ENCODE measurements at regions not wholly inside any gene's neighbourhood (a gene's known extent, or its start where the extent isn't known, plus 50 kb on each side); places are given as distances from the start of the nearest gene placed in this dataset.

DNA sequence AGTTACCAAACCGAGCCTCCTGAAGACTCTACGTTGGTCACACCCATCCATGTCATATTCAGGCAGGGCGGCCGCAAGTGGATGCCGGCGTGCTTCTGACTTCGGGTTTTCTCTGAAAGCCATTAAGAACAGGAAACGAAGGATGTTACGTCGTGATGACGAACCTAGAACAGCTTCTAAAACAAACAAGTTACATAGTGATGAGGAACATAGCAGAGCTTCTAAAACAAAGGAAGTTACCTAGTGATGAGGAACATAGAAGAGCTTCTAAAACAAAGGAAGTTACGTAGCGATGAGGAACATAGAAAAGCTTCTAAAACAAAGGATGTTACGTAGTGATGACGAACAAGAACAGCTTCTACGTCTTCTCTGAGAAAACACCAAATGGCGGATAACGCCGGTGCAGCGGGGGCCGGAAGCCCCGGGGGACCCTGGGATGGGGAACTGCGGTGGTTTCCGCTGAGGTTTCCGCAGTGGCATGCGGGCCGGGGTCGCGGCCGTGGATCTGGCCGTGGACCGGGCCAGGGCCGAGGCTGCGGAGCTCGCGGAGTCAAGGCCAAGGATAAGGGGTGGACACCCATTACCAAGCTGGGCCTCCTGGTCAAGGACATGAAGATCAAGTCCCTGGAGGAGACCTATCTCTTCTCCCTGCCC, 141.1 kb downstream of the SOCS6 start:
- DNase-seq: no peak

DNA sequence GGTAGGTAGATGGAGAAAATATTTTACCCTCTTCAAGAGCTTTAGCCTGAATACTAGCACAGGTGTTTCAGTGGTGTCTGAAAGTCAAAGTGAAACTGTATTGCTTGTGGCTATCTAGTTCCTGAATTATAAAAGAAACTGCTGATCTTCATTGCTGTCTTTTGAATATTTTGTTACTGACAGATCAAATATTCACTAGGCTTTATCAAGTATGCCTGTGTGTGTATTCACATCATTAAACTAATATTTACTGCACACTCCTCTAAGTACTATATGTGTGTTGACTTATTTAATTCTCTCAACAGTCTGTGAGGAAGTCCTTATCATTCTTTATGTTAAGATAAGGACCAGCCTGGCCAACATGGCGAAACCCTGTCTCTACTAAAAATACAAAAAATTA, 139.6 kb downstream of the SOCS6 start:
- no peak for DNase-seq

DNA sequence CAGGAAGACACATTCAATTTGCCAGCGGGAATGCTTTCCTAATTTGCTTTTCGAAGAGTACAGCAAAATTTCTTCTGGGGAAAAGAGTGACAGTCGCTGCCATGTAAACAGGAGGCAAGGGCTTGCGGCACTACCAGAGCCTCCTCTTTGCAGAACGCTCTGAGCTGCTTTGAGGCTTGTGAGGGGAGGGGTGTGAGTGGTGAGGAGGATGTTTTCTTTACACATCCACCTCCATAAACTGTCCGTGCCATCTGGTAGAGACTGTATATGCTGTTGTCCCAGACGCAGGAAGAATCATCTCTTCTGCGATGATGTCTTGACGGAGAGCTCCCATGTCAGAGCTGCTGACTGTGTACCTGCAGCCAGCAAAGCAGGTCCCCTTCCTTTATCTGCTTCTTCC, 138.0 kb downstream of the SOCS6 start:
- DNase-seq: no peak

DNA sequence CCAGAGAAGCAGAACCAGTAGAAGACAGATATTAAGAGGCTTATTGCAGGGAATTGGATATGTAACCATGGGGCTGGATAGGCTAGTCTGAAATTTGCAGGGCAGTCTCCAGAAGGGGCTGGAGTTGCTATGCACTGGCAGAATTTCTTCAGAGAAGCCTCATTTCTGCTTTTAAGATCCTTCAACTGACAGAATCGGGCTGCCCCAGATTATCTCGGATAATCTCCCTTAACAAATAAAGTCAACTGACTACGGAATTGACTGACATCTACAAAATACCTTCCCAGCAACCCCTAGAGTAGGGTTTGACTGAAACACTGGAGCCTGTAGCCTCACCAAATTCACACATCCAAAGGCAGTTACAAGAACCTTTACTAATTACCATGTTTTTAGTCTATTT, 136.4 kb downstream of the SOCS6 start:
- no peak for DNase-seq

DNA sequence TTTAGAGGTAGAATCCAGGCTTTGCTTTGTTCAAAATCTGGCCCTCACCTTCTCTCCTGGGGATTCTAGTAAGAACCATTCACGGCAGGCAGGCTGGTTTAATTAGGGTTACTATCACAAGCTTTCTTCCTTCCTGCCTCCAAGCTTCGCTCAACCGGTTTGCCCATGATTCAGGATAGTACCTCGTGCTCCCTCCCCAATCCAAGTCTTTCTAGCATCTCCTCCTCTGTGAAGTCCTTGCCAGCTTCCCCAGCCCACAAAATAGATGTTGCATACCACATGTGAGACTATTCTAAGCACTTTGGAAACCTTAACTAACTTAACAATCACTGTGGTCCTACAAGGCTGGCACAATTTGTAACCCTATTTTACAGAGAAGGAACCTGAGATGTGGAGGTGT, 135.1 kb downstream of the SOCS6 start:
- no peak for DNase-seq

DNA sequence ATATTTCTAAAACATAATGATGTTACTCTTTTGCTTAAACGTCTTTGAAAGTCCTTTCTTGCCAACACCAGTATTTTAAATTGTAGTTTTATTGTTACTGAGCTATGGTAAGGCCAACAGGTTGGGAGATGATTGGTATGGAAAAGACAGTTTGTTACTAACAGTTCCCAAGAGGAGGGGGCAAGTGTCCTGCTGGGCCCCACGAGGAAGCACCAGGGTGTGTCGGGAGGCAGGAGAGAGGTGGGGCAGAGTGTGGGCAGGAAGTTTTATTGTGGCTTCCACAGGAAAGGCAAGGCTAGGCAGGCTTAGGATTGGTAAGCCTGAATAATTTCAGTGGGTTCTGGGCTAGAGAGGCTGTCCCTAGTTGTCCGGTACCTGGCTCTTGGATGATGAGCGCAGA, 134.3 kb downstream of the SOCS6 start:
- no peak for DNase-seq

DNA sequence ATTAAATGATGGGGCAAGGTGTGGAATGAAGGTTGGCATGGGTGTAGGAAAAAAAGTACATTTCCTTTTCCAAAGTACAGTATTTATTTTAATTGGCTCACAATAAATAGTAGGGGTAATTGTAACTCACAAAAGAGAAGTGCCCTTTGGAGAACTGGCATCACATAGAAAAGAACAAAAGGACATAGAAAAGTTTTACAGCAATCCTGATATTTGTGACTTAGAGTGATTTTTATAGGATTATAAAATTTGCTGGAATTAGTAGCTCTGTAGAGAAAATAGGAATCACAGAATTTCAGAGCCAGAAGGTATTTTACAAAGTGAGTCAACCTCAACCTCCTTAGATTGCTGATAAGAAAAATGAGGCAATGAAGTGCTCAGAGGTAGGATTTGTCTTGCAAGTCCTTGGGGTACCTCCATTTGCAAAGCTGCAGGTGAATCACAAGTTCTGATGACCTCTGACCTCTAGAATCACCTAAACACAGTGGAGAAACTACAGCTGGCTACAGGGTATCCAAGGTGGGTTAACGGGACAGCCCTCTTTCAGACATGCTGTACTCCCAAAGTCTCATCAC, 133.6 kb downstream of the SOCS6 start:
- no peak for DNase-seq

DNA sequence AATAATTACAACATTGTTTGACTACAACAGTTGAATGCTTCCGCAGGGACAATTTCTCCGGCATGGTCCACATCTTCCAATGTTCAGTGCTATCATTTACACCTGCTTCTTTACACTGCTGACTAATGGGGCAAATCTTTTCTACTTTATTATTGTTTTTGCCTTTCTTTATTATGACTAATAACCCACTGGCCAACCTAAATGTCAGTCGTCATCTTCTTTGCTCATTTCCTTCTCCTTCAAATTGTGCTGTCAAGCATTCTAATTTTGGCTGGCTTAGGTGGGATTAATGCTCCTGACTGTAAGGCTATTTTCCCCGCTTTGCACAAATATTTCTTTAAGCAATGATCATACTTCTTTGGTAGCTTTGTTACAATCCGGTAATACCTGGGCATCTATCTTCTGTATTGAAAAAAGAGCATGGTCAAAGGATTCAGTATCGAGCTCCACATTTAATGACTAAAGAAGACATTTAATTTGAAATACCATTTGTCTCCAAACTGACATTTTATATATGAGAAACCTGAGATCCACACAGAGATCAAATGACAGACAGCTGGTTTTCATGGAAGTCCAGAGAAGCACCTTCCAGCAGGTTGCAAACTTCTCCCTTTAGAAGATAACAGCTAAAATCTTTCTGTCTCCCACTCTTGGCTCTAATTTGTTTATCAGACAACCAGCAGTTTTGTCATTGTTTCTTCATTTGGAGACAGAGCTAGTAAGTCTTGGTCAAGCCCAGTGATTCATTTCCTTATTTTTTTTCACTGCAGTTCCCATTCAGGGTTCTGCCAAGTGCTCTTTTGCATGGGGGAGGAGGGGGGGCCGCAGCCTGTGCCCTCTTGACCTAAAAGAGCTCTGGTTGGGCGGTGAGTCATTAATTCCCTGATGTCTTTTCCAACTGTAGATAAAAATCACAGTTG, 132.9 kb downstream of the SOCS6 start:
- no peak for DNase-seq

DNA sequence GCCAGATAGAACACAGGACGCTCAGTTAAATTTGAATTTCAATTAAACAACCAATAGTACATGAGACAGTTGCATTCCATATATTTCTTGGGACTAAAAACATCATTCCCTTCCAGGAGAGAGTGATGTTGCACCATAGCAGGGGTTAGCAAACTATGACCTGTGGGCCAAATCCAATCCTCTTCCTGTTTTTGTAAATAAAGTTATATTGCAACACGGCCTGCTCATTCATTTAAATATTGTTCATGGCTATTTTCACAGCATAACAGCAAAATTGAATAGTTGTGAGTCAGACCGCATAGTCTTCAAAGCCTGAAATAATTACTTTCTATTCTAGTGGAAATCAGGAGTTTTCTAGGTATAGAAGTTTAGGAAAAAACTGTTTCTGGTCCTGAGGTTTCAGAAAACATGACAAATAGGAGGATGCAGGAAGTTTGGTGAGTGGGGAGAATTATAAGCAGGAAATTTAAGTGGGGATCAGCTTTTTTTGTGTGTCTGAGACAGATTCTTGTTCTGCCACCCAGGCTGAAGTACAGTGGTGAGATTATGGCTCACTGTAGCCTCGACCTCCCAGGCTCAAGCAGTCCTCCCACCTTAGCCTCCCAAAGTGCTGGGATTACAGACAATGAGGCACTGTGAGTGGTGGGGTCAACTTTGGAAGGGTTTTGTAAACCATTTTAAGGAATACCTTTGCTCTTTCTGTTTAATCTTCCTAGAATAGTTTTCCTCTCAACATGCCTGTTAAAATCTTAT, 131.5 kb downstream of the SOCS6 start:
- no peak for DNase-seq

DNA sequence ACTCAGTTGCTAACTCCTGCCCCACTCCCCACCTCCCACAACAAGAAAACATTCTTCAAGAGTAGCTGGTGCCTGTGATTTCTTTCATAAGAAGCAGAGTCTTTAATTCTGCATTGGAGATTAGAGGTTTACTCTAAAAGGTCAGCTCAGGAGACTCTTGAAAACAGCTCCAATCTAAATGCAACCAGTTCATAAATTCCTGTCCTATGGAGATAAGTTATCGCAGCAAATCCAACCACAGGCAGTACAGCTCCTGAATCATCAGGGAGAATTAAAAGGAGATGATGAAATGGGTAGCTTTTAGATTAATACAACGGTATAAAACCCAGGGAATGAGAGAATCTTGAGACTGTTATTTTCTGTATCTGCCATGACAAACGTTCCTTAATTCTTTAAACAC, 130.7 kb downstream of the SOCS6 start:
- DNase-seq: no peak

DNA sequence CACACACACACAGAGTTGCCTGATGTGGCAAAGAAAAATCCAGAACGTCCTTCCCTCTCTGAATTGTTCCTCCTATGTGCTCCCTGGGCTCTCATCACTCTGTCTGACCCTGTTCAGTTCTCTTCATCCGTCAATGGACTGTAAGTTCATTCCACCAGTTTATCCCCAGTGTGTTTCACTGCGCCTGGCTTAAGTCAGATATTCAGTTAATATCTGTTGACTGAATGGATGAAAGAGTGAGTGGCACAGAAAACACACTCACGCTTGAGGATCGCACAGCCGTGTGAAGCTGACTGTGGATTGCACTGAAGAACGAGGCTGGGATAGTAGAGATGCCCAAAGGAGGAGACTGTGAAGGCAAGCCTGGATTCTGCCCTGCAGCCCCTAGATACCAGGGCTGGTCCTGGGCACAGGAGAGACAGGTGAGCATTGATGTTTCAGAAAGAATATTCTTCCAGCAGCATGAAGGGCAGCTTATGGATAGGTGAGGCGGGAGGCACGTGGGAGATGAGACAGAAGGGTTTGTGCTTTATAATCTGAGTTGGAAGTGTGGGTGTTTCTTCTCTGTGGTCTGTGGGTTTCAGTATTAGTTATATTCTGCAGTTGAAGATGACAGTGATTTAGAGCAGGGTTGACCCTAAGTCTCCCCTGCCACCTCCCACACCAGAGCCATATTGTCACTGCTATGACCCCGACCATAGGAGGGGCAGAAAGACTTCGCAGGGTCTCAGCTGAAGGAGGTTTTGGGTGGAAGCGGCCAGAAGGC, 129.9 kb downstream of the SOCS6 start:
- DNase-seq: no peak

DNA sequence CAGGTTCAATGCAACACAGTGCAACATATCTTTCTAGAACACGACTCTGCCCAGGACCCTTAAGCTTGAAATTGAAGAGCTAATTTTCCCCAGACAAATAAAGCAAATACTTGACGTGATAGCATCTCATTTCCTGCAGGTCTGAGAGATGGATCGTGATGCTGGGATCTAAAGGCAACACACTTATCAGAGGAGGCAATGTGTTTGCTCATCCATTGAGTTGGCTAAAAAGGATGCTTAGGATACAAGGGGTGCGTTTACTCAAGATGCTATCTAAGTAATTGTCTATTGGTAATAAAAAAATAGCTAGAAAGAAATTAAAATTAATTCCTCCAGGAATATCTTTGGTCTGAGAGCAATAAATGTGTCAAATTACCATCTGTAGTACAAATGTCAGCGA, 129.0 kb downstream of the SOCS6 start:
- DNase-seq: no peak

DNA sequence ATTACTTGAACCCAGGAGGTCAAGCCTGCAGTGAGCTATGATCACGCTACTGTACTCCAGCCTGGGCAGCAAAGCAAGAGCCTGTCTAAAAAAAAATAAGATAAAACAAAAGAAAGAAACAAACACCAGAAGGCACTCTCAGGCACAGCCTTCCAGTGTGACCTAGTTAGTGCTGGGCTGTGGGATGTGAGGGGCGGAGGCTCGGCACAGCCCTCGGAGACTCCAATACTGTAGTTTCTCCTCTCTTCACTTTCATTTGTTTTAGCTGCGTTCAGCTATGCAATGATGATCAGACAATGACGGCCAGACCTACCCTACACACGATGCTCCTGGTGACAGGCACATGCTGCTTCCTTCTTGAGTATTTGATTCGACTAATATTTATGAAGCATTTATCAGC, 127.7 kb downstream of the SOCS6 start:
- no peak for DNase-seq

DNA sequence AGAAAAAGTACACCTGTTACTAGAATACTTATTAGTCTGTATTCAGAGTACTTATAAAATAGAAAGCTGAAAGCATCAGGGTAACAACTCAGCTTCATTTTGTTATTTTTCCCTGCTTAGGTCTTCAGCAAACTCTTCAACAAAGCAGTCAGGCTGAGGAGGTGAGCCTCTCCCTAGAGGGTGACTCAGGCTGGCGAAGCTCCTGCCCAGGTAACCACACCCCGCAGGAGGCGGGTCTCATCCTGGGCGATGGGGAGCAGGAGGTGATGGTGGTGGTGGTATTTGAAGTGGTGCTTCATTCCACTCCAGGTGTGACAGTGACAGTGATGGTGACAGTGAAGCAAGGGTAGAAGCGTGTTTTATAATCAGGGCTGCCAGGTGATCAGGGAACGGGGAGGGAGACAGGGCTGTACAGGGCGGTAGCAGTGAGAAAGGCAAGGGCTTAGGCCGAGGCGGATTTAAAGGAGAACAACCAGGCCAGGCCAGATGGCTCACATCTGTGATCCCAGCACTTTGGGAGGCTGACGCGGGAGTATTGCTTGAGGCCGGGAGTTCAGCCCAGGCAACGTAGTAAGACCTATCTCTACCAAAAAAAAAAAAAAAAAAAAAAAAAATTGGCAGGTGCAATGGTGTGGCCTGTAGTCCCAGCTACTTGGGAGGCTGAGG, 127.1 kb downstream of the SOCS6 start:
- DNase-seq: no peak

DNA sequence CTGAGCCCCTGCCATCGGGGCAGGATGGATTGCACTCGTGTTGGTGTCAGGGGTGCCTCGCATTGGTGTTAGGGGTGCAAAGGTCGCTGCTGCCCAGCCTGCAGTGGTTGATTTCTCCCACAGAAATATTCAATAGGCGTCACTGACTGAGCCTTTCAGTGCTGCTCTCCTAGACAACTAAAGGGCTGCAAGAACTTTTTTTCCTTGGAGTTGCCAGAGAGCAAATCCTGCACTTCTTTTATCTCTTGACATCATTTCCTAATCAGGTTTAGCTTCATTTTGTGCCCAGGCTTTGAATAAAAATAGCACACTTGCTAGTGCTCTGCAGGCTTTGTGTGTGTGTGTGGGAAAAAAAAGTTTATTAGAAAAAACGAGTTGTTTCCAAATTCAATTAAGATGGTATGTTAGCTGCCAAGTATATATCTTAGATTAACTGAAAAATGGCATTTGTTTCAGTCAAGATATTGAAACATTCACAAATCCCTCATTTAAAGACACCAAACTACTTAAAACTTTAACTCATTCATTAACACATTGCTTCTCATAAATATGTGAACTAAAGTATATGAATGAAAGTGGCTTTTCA, 125.6 kb downstream of the SOCS6 start:
- no peak for DNase-seq

DNA sequence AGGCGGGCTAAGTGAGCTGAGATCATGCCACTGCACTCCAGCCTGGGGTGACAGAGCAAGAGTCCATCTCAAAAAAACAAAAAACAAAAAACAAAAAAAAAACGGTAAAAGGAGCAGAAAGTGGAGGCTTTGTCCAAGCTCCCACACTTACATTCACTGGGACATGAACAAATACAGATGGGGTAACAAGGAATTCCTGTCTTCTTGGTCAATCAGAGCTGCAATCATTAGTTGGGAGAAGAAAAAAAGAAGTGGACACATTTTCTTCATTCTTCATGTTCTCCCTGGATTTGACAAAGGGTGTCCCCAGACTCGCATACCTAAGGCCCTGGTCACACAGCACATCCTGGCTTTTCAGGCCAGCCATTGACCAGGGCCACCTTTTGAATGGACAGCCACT, 124.6 kb downstream of the SOCS6 start:
- no peak for DNase-seq

DNA sequence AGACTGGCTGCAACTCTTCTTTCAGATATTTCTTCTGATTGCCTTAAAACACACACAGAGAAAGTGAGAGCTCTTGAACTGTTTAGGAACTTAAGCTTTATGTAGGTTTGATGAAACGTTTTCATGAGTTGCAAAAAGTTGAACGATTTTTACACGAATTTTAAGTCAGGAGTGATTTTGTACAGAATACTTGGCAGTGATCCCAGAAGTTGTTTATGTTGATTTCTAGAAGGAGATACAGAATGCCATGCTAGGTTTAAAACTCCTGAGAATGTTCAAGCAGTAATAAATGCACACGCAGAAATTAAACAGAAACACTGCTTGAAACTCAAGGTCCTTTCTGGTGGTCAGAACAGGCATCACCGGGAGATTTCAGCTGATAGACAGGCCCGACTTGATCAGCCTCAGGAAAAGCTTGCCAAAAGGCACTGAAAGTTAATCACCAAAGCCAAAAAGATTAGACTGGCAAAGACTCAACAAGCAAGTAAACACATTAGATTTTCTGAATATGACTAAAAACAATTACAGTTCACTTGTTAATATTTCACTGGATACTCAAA, 123.1 kb downstream of the SOCS6 start:
- no peak for DNase-seq

DNA sequence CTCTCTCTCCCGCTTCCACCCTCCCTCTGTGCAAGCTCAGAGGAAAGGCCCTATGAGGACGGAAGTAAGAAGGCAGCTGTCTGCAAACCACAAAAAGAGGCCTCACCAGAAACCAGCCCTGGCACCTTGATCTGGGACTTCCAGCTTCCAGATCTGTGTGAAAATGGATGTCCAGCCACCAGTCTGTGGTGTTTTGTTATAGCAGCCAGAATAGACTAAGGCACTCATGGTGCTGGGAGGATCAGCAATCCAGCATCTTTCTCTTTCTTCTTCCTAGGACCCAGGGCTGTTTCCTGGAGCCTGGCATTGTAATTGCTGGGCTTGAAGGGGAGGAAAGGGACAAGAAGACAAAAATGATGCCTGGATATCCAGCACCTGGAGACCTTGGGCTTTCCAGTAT, 122.5 kb downstream of the SOCS6 start:
- no peak for DNase-seq

DNA sequence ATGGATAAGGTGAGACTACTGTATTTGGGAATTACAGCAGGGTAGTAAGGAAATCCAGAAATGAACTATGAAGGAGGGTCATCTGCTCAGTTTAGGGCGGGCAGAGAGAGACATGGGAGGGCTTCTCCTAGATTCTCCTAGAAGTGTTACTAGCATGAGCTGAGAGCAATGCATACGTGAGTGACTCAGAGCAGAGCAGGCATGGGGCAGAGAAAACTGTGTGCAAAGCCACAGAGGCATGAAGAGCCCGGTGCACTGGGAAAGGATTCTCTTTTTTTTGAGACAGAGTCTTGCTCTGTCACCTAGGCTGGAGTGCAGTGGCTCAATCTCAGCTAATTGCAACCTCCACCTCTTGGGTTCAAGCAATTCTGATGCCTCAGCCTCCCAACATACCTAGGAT, 116.2 kb downstream of the SOCS6 start:
- no peak for DNase-seq

DNA sequence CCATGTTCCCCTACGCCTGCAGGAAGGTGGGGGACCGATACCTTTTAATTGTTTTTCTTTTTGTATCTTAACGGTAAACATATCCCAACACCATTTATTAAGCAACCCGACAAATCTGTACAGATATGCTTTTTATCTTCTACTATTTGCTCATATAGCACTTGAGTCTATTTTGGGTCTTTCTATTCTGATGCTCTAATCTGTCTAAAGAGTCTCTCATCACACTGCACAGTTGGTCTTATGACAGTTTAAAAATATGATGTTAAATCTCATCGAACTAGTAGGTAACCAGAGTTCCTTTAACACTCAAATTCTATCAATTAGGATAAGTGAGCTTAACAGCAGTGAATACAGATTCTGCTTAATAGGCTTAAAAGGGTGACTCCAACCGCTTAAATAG, 111.6 kb downstream of the SOCS6 start:
- DNase-seq: no peak

DNA sequence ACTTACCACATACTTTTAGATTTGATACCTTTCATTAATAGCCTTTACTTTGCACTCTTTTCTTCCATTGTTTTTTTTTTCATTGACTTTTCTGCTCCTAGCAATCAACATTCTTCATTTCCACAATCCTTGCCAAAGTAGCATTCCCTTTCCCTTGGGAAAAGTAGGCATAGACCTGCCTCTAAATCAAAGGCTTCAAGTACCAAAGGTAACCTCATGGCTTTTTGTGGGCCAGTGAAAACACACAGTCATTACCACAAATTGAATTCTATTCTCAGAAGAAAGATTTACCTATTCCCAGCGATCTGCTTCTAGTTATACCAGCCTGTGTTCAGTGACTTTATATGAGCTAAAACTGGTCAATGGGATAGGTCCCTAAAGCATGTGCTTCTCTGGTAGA, 109.2 kb downstream of the SOCS6 start:
- no peak for DNase-seq
